ENCODE measurements at regions not wholly inside any gene's neighbourhood (a gene's known extent, or its start where the extent isn't known, plus 50 kb on each side); places are given as distances from the start of the nearest gene placed in this dataset.

DNA sequence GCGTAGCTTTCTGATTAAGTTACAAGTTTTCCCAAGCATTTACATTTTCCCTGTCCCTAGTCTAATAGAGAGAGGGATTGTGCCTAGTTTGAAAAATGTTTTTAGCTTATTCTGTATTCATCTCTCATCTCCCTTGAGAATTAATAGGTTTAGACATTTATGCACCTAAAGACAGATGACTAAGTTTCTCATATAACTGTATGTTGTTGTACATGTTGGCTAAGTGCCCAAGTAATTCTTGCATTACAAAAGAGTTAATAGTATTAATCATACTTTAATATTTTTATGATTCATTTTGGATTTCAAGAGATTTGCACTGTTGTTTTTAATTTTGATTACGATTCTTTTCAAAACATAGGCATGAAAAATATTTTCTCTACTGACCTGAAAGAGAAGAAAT, 109.0 kb upstream of the TBL1XR1 start:
- TF ChIP-seq, protein P1, sequence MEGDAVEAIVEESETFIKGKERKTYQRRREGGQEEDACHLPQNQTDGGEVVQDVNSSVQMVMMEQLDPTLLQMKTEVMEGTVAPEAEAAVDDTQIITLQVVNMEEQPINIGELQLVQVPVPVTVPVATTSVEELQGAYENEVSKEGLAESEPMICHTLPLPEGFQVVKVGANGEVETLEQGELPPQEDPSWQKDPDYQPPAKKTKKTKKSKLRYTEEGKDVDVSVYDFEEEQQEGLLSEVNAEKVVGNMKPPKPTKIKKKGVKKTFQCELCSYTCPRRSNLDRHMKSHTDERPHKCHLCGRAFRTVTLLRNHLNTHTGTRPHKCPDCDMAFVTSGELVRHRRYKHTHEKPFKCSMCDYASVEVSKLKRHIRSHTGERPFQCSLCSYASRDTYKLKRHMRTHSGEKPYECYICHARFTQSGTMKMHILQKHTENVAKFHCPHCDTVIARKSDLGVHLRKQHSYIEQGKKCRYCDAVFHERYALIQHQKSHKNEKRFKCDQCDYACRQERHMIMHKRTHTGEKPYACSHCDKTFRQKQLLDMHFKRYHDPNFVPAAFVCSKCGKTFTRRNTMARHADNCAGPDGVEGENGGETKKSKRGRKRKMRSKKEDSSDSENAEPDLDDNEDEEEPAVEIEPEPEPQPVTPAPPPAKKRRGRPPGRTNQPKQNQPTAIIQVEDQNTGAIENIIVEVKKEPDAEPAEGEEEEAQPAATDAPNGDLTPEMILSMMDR (IDR thresholded peaks at IDR 0.05), result no peak
- no peak for TF ChIP-seq POLR2A (IDR thresholded peaks at IDR 0.05)

Measured in thyroid gland (tissue), 4 donors.